Transverse colon (tissue), 4 donors: ENCODE measurements at regions not wholly inside any gene's neighbourhood (a gene's known extent, or its start where the extent isn't known, plus 50 kb on each side); places are given as distances from the start of the nearest gene placed in this dataset.

Experiments
- EP300 ChIP-seq: sonication (generic); formaldehyde crosslinking; IDR thresholded peaks from one replicate; pipeline ENCODE4 v1.6.1; 2017; ENCODE audit warnings: antibody characterized with exemption, low read depth
- POLR2A ChIP-seq: fragments of 450-650 bp; IDR thresholded peaks from one replicate; pipeline ENCODE4 v1.6.1; 2016; ENCODE audit warnings: antibody characterized with exemption, mild to moderate bottlenecking, moderate library complexity
- POLR2AphosphoS5 ChIP-seq, 3 donors: sonication (generic); formaldehyde crosslinking; IDR thresholded peaks; one replicate each; pipeline ENCODE4 v1.6.1; 2016; ENCODE audit warnings: antibody characterized with exemption in 3 of 3
- TF ChIP-seq, protein P1 (sequence below), 5 experiments: fragments of 200-600 bp in 3 of 5; fragments of 450-650 bp in 2 of 5; sonication (generic) in 3 of 5; IDR thresholded peaks; 1 replicate in 2 of 5; 2 replicates in 3 of 5; pipeline ENCODE4 v1.5.1; 2016 to 2017; ENCODE audit warnings: antibody characterized with exemption in 5 of 5, inconsistent platforms in 3 of 5, mild to moderate bottlenecking in 2 of 5, moderate library complexity in 1 of 5

DNA sequence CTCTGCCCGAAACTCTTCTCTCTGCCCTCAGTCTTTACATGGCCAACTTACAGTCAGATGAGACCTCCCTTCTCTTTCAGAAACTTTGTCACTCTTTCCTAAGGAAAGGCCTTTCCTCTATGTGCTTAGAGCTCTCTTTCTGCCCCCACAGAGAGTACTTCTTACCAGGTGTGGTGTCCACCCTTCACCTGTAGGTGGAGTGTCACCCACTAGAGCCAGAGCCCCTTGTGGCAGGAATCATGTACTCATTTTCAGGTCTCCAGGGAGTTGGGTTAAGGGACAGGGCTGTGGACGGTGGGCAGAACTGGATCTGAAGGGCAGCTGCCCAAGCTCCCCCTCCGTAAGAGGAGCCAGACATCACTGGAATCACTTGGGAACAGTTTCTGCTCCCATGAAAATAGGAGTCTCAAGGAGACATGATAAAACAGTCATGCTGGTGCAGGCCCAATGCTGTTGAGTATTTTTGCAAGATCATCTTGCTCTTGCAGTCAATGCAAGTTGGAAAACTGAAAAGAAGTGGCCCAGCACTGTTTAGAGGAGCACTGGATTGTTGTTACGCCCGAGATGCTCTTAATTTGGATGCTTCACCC lies 436.7 kb downstream of the ZSWIM6 start:
- TF ChIP-seq POLR2AphosphoS5 (IDR thresholded peaks at IDR 0.05) (no peak), POLR2A (no peak), EP300 (no peak)
- TF ChIP-seq, protein P1, sequence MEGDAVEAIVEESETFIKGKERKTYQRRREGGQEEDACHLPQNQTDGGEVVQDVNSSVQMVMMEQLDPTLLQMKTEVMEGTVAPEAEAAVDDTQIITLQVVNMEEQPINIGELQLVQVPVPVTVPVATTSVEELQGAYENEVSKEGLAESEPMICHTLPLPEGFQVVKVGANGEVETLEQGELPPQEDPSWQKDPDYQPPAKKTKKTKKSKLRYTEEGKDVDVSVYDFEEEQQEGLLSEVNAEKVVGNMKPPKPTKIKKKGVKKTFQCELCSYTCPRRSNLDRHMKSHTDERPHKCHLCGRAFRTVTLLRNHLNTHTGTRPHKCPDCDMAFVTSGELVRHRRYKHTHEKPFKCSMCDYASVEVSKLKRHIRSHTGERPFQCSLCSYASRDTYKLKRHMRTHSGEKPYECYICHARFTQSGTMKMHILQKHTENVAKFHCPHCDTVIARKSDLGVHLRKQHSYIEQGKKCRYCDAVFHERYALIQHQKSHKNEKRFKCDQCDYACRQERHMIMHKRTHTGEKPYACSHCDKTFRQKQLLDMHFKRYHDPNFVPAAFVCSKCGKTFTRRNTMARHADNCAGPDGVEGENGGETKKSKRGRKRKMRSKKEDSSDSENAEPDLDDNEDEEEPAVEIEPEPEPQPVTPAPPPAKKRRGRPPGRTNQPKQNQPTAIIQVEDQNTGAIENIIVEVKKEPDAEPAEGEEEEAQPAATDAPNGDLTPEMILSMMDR (IDR thresholded peaks at IDR 0.05), result peak; percentile 33 to 64 (median 48)
